HG02642 (cell line): ENCODE measurements at regions not wholly inside any gene's neighbourhood (a gene's known extent, or its start where the extent isn't known, plus 50 kb on each side); places are given as distances from the start of the nearest gene placed in this dataset.
"Not testable (repeated sequence)": the region's sequence is repeated elsewhere in the genome, so short reads cannot be mapped to it uniquely, and the experiment has no call there.

ENCODE experiments used
- ATAC-seq: cut with Tn5 transposase; IDR thresholded peaks from one replicate; pipeline ENCODE4 v1.9.1; 2021; ENCODE audit warnings: mild to moderate bottlenecking; ENCODE audit not compliant: unreplicated experiment, poor library complexity

DNA sequence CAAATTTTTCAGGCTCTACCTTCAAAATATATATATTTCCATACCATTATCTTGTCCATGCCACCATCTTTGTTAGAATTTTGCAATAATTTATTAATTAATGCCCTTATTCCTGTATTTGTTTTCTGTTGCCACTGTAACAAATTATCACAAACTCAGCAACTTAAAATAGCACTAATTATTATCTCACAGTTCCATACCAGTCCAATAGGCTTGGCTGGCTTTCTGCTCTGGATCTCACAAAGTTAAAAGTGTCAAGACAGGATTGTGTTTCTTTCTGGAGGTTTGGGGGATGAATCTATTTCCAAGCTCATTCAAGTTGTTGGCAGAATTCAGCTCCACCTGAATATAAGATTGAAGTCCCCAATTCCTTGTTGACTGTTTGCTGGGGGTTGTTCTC is 58.6 kb upstream of the SLC38A4 start:
- no peak for ATAC-seq

DNA sequence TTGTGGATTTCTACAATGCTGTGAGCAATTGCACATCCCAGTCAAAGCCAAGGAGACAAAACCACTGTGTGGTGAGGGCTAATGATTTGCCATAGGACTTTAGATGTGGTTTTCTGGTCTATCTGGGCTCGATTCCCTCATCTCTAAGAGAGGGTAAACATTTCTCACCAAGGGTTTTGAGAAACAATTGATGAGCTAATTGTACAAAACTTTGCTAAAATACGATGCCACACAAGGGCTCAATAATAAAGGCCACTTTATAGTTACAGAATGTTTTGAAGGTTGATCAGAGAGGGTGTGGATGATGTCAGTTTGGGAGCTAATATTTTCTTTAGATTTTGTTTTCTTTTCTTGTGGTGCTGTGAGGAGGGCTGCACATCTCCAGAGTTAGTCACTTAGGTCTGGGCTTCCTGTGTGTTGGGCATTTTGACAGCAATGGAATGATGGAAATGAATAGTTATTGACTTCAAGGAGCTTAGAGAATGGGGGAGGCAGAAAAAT is 60.8 kb upstream of the SLC38A4 start:
- no peak for ATAC-seq

DNA sequence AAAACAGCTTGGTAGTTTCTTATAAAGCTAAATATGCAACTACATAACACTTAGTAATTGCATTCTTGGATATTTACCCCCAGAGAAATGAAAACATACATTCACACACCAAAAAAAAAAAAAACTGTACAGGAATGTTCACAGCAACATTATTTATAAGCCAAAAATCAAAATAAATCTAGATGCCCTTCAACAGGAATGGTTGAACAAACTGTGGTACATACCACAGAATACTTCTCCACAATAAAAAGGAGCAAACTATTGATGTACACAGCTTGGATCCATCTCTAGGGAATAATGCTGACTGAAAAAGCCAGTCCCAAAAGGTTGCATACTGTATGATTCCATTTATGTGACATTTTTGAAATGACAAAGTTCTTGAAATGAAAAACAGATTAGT is 62.1 kb upstream of the SLC38A4 start:
- ATAC-seq: no peak

- ATAC-seq: no peak
These were observed 62.8 kb upstream of the SLC38A4 start for GRCh38 chr12:46888568-46888967.

DNA sequence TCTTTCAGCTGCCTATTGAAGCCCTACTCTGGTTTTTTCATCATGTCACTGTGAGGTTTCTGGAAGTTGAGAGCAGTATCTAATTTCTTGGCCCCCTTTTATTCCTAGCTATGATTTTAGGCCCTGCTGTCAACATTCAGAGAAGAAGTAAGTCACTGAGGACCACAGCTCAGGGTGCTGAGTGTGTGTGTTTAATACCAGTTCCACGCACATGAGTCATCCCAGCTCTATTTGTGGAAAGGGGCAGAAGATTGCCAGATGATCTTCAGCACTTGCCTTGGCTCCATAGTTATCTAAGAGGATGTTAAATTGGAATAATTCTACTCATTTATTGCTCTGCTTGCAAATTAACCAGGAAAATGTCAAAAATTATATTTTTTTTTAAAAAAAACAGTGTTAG is 65.5 kb upstream of the SLC38A4 start:
- ATAC-seq: no peak

DNA sequence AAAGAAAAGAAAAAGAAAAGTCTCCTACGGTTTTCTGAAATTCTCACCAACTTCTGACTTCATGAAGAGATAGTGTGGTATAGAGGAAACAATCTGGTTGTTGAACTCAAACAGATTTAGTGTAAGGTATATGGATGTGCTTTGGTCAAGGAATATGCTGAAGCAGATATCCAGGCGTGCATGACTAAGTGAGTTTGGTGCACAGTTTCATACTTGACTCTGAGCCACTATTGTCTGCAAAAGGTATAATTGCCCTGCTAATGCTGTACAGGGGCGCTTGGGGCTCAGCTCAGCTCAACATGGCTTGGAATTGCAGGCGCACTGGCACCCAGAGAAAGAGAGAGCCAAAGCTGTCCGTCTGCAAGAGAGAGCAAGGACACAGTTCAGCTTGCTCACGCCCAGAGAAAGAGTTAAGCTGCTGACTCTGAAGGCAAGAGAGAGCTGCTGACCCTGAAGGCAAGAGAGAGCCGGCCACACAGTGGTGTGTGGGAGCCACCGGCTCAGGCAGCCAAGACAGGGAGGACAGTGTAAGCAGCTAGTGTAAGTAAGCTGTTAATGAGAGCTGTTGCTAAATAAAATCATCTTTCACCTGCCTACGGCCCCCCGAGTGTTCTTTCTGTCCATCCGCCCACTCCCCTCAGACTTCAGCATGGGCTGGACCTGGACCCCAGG is 66.4 kb upstream of the SLC38A4 start:
- ATAC-seq: no peak

GRCh38 chr12:46892887-46893286 is 67.1 kb upstream of the SLC38A4 start:
- ATAC-seq: no peak

- ATAC-seq: no peak
These were observed 67.6 kb upstream of the SLC38A4 start for GRCh38 chr12:46893434-46893833.

DNA sequence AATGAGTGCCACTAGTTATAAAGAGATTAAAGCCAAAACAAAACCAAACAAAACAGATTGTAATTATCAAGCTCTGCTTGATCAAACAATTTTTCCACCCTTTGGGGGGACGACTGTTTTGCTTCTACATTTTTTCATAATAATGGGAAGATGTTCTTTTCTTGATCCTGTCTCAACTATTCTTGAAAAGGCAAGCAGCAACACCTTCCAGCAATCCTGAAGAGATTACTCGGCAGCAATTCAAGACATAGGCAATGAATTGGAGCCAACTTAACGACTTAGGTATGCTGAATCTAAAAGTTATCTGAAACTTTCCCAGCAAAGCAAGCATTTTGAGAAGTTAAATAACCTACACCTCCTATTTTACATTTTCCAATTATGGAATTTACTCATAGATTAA is 69.9 kb upstream of the SLC38A4 start:
- ATAC-seq: no peak

GRCh38 chr12:46896680-46897079 is 70.9 kb upstream of the SLC38A4 start:
- ATAC-seq: no peak

DNA sequence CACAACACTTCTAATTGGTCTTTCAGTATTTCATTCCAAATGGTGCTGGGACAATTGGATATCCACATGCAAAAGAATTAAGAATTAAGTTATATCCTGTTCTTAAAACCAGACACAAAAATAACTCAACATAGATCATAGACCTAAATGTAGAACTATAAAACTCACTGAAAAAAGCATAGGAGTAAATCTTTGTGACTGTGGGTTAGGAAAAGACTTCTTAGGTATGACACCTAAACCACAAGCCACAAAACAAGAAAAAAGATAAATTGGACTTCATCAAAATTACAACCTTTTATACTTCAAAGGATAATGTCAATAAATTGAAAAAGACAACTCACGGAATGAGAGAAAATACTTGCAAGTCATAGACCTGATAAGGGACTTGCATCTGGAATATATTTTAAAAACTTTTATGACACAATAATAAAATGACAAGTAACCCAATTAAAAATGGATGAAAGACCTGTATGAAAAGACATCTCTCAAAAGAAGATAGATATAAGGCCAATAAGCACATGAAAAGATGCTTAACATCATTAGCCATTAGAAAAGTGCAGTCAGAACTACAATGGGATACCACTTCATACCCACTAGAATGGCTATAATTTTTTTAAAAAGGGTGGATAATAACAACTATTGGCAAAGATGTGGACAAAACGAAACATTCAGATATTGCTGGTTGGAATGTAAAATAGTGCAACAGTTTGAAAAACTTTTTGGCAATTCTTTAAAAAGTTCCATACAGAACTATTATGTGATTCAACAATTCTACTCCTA is 72.5 kb upstream of the SLC38A4 start:
- ATAC-seq: no peak

- ATAC-seq: no peak
These were observed 73.2 kb upstream of the SLC38A4 start for GRCh38 chr12:46898989-46899388.

DNA sequence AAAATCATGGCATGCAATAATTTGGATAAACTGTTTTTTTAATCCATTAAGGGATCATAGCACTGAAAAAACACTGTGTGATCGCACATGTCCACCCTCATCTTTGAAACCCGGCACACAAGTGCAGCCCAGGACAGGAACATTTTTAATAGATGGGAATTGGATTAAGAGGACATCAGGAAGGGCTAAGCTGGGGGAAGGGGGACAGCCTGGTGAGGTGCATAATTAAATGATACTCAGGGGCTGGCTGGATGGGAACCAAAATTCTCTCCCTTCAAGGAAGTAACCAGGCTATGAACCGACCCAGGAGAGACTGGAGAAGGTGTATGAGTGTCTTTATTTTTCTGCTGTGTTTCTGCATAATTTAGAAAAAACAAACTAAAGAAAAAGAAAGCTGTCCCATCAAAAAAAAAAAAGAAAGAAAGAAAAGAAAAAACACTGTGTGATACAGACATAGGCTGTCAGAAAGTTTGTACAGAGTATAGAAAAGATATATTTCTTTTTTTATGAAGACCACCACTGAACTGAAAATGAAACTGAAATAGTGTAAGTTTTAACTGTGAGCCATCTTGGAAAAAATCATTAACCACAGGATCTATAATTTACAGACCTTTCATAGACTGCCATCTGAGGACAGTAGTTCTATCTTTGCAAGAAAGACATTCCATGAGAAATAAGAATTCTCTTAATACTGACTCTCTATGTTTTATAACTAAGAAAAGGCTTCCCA is 75.1 kb upstream of the SLC38A4 start:
- ATAC-seq: no peak

DNA sequence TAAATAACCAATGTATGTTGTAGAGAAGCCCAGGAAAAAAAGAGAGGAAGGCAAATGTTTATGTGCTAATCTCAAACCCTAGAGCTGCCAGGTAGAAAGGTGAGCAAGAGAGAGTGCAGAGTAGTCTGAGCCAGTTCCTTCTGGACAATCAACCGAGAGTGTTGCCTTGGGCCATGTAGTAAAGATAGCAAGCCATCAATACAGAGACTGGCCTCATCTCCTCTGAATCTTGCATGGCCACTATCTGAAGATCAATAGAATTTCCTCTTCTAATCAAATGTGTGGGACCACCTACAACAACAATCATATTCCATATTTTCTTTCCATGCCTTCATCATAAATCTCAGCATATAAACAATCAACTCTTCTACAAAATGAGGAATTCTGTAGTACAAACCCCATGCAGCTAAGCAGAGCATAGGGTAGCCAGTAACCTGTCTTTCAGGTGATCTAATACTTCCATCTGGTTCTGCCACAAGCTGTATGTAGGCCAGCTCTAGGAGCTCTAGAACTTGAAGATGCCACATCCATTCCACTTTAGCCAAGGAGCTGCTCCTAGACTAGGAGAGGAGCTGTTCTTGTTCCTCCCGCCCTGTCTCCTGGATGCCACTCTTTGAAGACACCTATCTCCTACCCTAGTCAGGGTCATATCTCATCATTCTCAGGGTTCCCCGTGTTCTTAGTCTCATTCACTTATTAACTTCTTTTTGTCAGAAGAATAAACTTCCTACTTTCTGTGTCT is 75.8 kb upstream of the SLC38A4 start:
- no peak for ATAC-seq

DNA sequence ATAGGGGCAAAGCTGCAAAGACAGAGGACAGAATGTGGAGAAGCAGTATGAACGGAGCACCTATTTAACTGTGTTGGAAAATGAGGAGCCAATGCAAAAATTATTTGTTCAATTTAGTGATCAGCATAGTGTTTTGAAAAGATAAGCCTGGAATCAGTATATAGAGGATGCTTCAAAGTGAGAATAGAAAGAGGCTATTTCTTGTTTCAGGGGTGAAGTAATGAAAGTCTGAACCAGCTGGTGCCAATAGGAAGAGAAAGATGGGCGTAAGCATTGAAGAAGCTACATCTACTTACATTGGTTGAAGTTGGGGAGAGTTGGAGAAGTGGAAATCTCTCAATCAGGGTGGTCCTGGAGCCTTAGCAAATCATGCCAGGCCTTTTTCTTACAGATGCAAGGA is 77.3 kb upstream of the SLC38A4 start:
- no peak for ATAC-seq

GRCh38 chr12:46904406-46905238 is 78.8 kb upstream of the SLC38A4 start:
- ATAC-seq: no peak

- ATAC-seq: not testable (repeated sequence)
These were observed 79.4 kb upstream of the SLC38A4 start for GRCh38 chr12:46905239-46905627.

- no peak for ATAC-seq
These were observed 82.0 kb upstream of the SLC38A4 start for GRCh38 chr12:46907791-46908190.

DNA sequence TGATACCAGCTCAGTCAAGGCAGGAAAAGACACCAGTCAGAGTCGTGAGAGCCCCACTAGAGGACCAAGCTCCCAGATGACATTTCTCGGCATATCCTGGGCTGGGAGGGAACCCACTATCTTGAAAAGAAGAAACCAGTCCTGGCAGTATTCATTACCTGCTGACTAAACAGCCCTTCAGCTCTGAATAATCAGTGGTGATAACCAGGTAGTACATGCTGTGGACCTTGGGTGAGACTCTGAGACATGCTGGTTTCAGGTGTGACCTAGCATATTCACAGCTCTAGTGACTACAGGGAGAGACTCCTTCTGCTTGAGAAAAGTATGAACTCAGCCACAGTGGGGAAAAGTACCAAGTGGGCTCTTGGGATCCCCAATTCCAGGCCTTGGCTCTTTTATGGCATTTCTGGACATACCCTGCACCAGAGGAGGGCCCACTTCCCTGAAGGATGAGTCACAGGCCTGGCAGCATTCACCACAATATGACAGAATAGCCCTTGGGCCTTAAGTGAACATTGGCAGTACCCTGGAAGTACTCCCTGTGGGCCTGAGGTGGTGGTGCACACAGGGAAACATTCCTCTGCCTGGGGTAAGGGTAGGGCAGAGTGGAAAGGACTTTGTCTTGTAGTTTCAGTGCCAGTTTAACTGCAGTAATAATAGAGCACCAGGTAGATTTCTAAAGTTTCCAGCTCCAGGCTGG is 82.6 kb upstream of the SLC38A4 start:
- ATAC-seq: no peak
